ENCODE measurements at regions not wholly inside any gene's neighbourhood (a gene's known extent, or its start where the extent isn't known, plus 50 kb on each side); places are given as distances from the start of the nearest gene placed in this dataset.

- no peak overlapping the region for H3K4me3 Mint-ChIP-seq (ENCODE audit: low read depth, unreplicated experiment)
- BruUV-seq (replicated peaks) = no TSS peak
- H3K27ac Mint-ChIP-seq (ENCODE audit: unreplicated experiment) = no peak overlapping the region
- CTCF ChIA-PET = no interaction called here
- no peaks in the 10 kb centered on the region for H3K9me3 Mint-ChIP-seq (ENCODE audit: low read depth, unreplicated experiment)
- no peaks in the 10 kb centered on the region for H3K36me3 Mint-ChIP-seq (ENCODE audit: insufficient read depth, unreplicated experiment)
- DNase-seq = no peak
- intact Hi-C loops (cut with micrococcal nuclease; ENCODE audit: unreplicated experiment) = no loop called here
- H3K27me3 Mint-ChIP-seq (ENCODE audit: unreplicated experiment) = no peaks in the 10 kb centered on the region
- TF ChIP-seq CTCF (IDR thresholded peaks at IDR 0.05; ENCODE audit: unreplicated experiment) = no peak
- no peaks in the 10 kb centered on the region for H3K4me1 Mint-ChIP-seq (ENCODE audit: low read depth, unreplicated experiment)
Measured at GRCh38 chr9:107621436-107621835, 131.9 kb upstream of the KLF4 start.

- Mint-ChIP-seq H3K27ac (ENCODE audit: unreplicated experiment) (no peak overlapping the region), H3K4me3 (ENCODE audit: low read depth, unreplicated experiment) (no peak overlapping the region), H3K4me1 (ENCODE audit: low read depth, unreplicated experiment) (no peaks in the 10 kb centered on the region), H3K27me3 (ENCODE audit: unreplicated experiment) (no peaks in the 10 kb centered on the region), H3K9me3 (ENCODE audit: low read depth, unreplicated experiment) (no peaks in the 10 kb centered on the region), H3K36me3 (ENCODE audit: insufficient read depth, unreplicated experiment) (no peaks in the 10 kb centered on the region)
- DNase-seq = no peak
- BruUV-seq (replicated peaks) = no TSS peak
- intact Hi-C loops (cut with micrococcal nuclease; ENCODE audit: unreplicated experiment) = no loop called here
- CTCF ChIA-PET = no interaction called here
- no peak for TF ChIP-seq CTCF (IDR thresholded peaks at IDR 0.05; ENCODE audit: unreplicated experiment)
Measured at GRCh38 chr9:107620801-107621200, 131.2 kb upstream of the KLF4 start.

GRCh38 chr9:107620236-107620635 is 130.7 kb upstream of the KLF4 start:
- DNase-seq = no peak
- H3K27ac Mint-ChIP-seq (ENCODE audit: unreplicated experiment) = no peak overlapping the region
- CTCF ChIA-PET = no interaction called here
- H3K4me3 Mint-ChIP-seq (ENCODE audit: low read depth, unreplicated experiment) = no peak overlapping the region
- no peaks in the 10 kb centered on the region for H3K4me1 Mint-ChIP-seq (ENCODE audit: low read depth, unreplicated experiment)
- no peaks in the 10 kb centered on the region for H3K36me3 Mint-ChIP-seq (ENCODE audit: insufficient read depth, unreplicated experiment)
- intact Hi-C loops (cut with micrococcal nuclease; ENCODE audit: unreplicated experiment) = no loop called here
- H3K9me3 Mint-ChIP-seq (ENCODE audit: low read depth, unreplicated experiment) = no peaks in the 10 kb centered on the region
- BruUV-seq (replicated peaks) = no TSS peak
- TF ChIP-seq CTCF (IDR thresholded peaks at IDR 0.05; ENCODE audit: unreplicated experiment) = no peak
- no peaks in the 10 kb centered on the region for H3K27me3 Mint-ChIP-seq (ENCODE audit: unreplicated experiment)

GRCh38 chr9:107615321-107615720 is 125.8 kb upstream of the KLF4 start:
- Mint-ChIP-seq H3K4me1 (ENCODE audit: low read depth, unreplicated experiment) (no peaks in the 10 kb centered on the region), H3K27ac (ENCODE audit: unreplicated experiment) (no peak overlapping the region), H3K27me3 (ENCODE audit: unreplicated experiment) (no peaks in the 10 kb centered on the region), H3K9me3 (ENCODE audit: low read depth, unreplicated experiment) (no peaks in the 10 kb centered on the region), H3K4me3 (ENCODE audit: low read depth, unreplicated experiment) (no peak overlapping the region), H3K36me3 (ENCODE audit: insufficient read depth, unreplicated experiment) (no peaks in the 10 kb centered on the region)
- no TSS peak for BruUV-seq (replicated peaks)
- no peak for DNase-seq
- CTCF ChIA-PET = interaction anchor here (0.6 kb wide), 1 partner anchor 85 kb away, joined by 3 read pairs; no protein-coding TSS in a partner anchor
- intact Hi-C loops (cut with micrococcal nuclease; ENCODE audit: unreplicated experiment) = no loop called here
- TF ChIP-seq CTCF (IDR thresholded peaks at IDR 0.05; ENCODE audit: unreplicated experiment) = no peak

- no peak overlapping the region for H3K4me3 Mint-ChIP-seq (ENCODE audit: low read depth, unreplicated experiment)
- no peaks in the 10 kb centered on the region for H3K27me3 Mint-ChIP-seq (ENCODE audit: unreplicated experiment)
- TF ChIP-seq CTCF (IDR thresholded peaks at IDR 0.05; ENCODE audit: unreplicated experiment) = no peak
- H3K36me3 Mint-ChIP-seq (ENCODE audit: insufficient read depth, unreplicated experiment) = no peaks in the 10 kb centered on the region
- no TSS peak for BruUV-seq (replicated peaks)
- DNase-seq = no peak
- no peak overlapping the region for H3K27ac Mint-ChIP-seq (ENCODE audit: unreplicated experiment)
- H3K4me1 Mint-ChIP-seq (ENCODE audit: low read depth, unreplicated experiment) = no peaks in the 10 kb centered on the region
- CTCF ChIA-PET = no interaction called here
- no peaks in the 10 kb centered on the region for H3K9me3 Mint-ChIP-seq (ENCODE audit: low read depth, unreplicated experiment)
- intact Hi-C loops (cut with micrococcal nuclease; ENCODE audit: unreplicated experiment) = no loop called here
Measured at GRCh38 chr9:107614765-107615164, 125.2 kb upstream of the KLF4 start.
